HCT116 (cell line): ENCODE measurements at regions not wholly inside any gene's neighbourhood (a gene's known extent, or its start where the extent isn't known, plus 50 kb on each side); places are given as distances from the start of the nearest gene placed in this dataset.

Experiments used
- EZH2 ChIP-seq: fragments of 200-600 bp; sonication (generic); IDR thresholded peaks from 2 replicates; pipeline ENCODE4 v1.6.1; 2017; ENCODE audit warnings: antibody characterized with exemption, mixed run types
- POLR2A ChIP-seq: IDR thresholded peaks from 2 replicates; pipeline ENCODE4 v1.7.0; 2011; ENCODE audit warnings: borderline replicate concordance; ENCODE audit not compliant: insufficient read depth, insufficient read length; ENCODE audit errors: extremely low read depth
- SP1 ChIP-seq: IDR thresholded peaks from 2 replicates; pipeline ENCODE4 v1.6.1; 2012; ENCODE audit warnings: low read depth
- TCF7L2 ChIP-seq: IDR thresholded peaks from 2 replicates; pipeline ENCODE4 v1.7.0; 2011; ENCODE audit warnings: borderline replicate concordance, inconsistent platforms; ENCODE audit not compliant: insufficient read depth, insufficient read length; ENCODE audit errors: extremely low read depth
- ZFX ChIP-seq: fragments of 450-650 bp; IDR thresholded peaks from 2 replicates; pipeline ENCODE4 v1.6.1; 2017
- ZNF274 ChIP-seq: fragments of 200-500 bp; sonication (Bioruptor generic); IDR thresholded peaks from 2 replicates; pipeline ENCODE4 v1.6.1; 2014; ENCODE audit warnings: mild to moderate bottlenecking, low read depth, low read length, inconsistent platforms
- TF ChIP-seq, protein P1 (sequence below), 3 experiments: fragments of 200-600 bp in 1 of 3; sonication (generic) in 1 of 3; IDR thresholded peaks in 2 of 3; conservative IDR thresholded peaks in 1 of 3; 2 replicates each; pipeline ENCODE4 v1.5.1; 2012 to 2017; ENCODE audit warnings: low read depth in 2 of 3, low read length in 2 of 3, antibody characterized with exemption in 1 of 3, borderline replicate concordance in 1 of 3, control low read depth in 1 of 3, mild to moderate bottlenecking in 1 of 3, mixed read lengths in 1 of 3, mixed run types in 1 of 3, moderate library complexity in 1 of 3; ENCODE audit not compliant: insufficient read depth in 1 of 3
- TF ChIP-seq, protein P2 (sequence below): IDR thresholded peaks from 2 replicates; pipeline ENCODE4 v1.6.1; 2011; ENCODE audit warnings: mild to moderate bottlenecking, low read length, moderate library complexity; ENCODE audit not compliant: insufficient replicate concordance; ENCODE audit errors: extremely low read depth
- TF ChIP-seq, protein P3 (sequence below): IDR thresholded peaks from 2 replicates; pipeline ENCODE4 v1.6.1; 2012
- TF ChIP-seq, protein P4 (sequence below): IDR thresholded peaks from 2 replicates; pipeline ENCODE4 v1.6.1; 2012; ENCODE audit warnings: low read depth

DNA sequence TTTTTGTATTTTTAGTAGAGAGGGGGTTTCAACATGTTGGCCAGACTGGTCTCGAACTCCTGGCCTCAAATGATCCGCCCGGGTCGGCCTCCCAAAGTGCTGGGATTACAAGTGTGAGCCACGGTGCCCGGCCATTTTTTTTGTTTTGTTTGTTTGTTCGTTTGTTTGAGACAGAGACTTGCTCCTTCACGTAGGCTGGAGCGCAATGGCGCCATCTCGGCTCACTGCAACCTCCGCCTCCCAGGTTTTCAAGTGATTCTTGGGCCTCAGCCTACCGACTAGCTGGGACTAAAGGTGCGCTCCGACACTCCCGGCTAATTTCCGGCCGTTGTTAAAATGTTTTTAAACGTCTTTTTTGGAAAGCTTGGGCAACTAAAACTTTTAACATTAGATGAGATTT, 54.0 kb downstream of the SHOC1 start:
- no peak for TF ChIP-seq EZH2
- TF ChIP-seq, protein P1, sequence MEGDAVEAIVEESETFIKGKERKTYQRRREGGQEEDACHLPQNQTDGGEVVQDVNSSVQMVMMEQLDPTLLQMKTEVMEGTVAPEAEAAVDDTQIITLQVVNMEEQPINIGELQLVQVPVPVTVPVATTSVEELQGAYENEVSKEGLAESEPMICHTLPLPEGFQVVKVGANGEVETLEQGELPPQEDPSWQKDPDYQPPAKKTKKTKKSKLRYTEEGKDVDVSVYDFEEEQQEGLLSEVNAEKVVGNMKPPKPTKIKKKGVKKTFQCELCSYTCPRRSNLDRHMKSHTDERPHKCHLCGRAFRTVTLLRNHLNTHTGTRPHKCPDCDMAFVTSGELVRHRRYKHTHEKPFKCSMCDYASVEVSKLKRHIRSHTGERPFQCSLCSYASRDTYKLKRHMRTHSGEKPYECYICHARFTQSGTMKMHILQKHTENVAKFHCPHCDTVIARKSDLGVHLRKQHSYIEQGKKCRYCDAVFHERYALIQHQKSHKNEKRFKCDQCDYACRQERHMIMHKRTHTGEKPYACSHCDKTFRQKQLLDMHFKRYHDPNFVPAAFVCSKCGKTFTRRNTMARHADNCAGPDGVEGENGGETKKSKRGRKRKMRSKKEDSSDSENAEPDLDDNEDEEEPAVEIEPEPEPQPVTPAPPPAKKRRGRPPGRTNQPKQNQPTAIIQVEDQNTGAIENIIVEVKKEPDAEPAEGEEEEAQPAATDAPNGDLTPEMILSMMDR (IDR thresholded peaks at IDR 0.05 in 2 of 3, conservative IDR thresholded peaks at IDR 0.05 in 1 of 3; ENCODE audit: borderline replicate concordance in 1 of 3, insufficient read depth in 1 of 3, low read depth in 2 of 3, low read length in 2 of 3) = no peak
- no peak for TF ChIP-seq POLR2A
- TF ChIP-seq, protein P2, sequence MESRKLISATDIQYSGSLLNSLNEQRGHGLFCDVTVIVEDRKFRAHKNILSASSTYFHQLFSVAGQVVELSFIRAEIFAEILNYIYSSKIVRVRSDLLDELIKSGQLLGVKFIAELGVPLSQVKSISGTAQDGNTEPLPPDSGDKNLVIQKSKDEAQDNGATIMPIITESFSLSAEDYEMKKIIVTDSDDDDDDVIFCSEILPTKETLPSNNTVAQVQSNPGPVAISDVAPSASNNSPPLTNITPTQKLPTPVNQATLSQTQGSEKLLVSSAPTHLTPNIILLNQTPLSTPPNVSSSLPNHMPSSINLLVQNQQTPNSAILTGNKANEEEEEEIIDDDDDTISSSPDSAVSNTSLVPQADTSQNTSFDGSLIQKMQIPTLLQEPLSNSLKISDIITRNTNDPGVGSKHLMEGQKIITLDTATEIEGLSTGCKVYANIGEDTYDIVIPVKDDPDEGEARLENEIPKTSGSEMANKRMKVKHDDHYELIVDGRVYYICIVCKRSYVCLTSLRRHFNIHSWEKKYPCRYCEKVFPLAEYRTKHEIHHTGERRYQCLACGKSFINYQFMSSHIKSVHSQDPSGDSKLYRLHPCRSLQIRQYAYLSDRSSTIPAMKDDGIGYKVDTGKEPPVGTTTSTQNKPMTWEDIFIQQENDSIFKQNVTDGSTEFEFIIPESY = no peak
- TF ChIP-seq, protein P3, sequence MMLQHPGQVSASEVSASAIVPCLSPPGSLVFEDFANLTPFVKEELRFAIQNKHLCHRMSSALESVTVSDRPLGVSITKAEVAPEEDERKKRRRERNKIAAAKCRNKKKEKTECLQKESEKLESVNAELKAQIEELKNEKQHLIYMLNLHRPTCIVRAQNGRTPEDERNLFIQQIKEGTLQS = no peak
- TF ChIP-seq SP1 = no peak
- TF ChIP-seq, protein P4, sequence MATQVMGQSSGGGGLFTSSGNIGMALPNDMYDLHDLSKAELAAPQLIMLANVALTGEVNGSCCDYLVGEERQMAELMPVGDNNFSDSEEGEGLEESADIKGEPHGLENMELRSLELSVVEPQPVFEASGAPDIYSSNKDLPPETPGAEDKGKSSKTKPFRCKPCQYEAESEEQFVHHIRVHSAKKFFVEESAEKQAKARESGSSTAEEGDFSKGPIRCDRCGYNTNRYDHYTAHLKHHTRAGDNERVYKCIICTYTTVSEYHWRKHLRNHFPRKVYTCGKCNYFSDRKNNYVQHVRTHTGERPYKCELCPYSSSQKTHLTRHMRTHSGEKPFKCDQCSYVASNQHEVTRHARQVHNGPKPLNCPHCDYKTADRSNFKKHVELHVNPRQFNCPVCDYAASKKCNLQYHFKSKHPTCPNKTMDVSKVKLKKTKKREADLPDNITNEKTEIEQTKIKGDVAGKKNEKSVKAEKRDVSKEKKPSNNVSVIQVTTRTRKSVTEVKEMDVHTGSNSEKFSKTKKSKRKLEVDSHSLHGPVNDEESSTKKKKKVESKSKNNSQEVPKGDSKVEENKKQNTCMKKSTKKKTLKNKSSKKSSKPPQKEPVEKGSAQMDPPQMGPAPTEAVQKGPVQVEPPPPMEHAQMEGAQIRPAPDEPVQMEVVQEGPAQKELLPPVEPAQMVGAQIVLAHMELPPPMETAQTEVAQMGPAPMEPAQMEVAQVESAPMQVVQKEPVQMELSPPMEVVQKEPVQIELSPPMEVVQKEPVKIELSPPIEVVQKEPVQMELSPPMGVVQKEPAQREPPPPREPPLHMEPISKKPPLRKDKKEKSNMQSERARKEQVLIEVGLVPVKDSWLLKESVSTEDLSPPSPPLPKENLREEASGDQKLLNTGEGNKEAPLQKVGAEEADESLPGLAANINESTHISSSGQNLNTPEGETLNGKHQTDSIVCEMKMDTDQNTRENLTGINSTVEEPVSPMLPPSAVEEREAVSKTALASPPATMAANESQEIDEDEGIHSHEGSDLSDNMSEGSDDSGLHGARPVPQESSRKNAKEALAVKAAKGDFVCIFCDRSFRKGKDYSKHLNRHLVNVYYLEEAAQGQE = no peak
- TF ChIP-seq TCF7L2 = no peak
- TF ChIP-seq ZFX = no peak
- TF ChIP-seq ZNF274 = no peak
